ENCODE measurements at regions not wholly inside any gene's neighbourhood (a gene's known extent, or its start where the extent isn't known, plus 50 kb on each side); places are given as distances from the start of the nearest gene placed in this dataset.

- no peak for TF ChIP-seq CREB1 (CRISPR knock-in tag; IDR thresholded peaks at IDR 0.05; ENCODE audit: low read depth)
- no peak for TF ChIP-seq ZNF114 (CRISPR knock-in tag; IDR thresholded peaks at IDR 0.05)
- no peak for TF ChIP-seq POLR2AphosphoS5 (IDR thresholded peaks at IDR 0.05; ENCODE audit: low read depth)
These were observed 716.0 kb downstream of the XPNPEP1 start (continued) for GRCh38 chr10:109207361-109207760.

- H3K4me1 ChIP-seq (ENCODE audit: insufficient read depth) = no peaks in the 10 kb centered on the region
- H3K4me3 Mint-ChIP-seq = no peak overlapping the region
- no peak overlapping the region for H3K27ac Mint-ChIP-seq
- DNase-seq (ENCODE audit: low spot score) (no peak), ATAC-seq (no peak)
- peaks cover 1% of the 10 kb centered on the region for H3K27me3 Mint-ChIP-seq (ENCODE audit: insufficient read depth, low read depth, poor library complexity)
- H3K4me1 Mint-ChIP-seq = no peaks in the 10 kb centered on the region
- no peaks in the 10 kb centered on the region for H3K9me2 ChIP-seq (ENCODE audit: insufficient read depth)
- H2AFZ ChIP-seq = no peak overlapping the region
- no peak overlapping the region for H3K4me3 ChIP-seq
- no peaks in the 10 kb centered on the region for H3F3A ChIP-seq (replicated peaks; ENCODE audit: low read depth)
- H3K79me2 ChIP-seq (replicated peaks; ENCODE audit: insufficient read depth) = no peaks in the 10 kb centered on the region
- H3K9me3 Mint-ChIP-seq = no peaks in the 10 kb centered on the region
- no peaks in the 10 kb centered on the region for H3K27me3 ChIP-seq (ENCODE audit: insufficient read depth)
- no peak overlapping the region for H3K27ac ChIP-seq (ENCODE audit: low read depth)
- H3K36me3 Mint-ChIP-seq (ENCODE audit: low read depth) = no peaks in the 10 kb centered on the region
- TF ChIP-seq ZNF114 (CRISPR knock-in tag; IDR thresholded peaks at IDR 0.05) (no peak), CTCF (conservative IDR thresholded peaks at IDR 0.05; ENCODE audit: low read depth in 2 of 2) (no peak), ETS1 (IDR thresholded peaks at IDR 0.05) (no peak), REST (IDR thresholded peaks at IDR 0.05; ENCODE audit: unreplicated experiment) (no peak), STAT1 (IDR thresholded peaks at IDR 0.05; ENCODE audit: unreplicated experiment) (no peak), ZNF462 (CRISPR knock-in tag; IDR thresholded peaks at IDR 0.05) (no peak), ZNF331 (CRISPR knock-in tag; IDR thresholded peaks at IDR 0.05; ENCODE audit: low read depth) (no peak), CREB1 (CRISPR knock-in tag; IDR thresholded peaks at IDR 0.05; ENCODE audit: low read depth) (no peak), EZH2 (IDR thresholded peaks at IDR 0.05; ENCODE audit: low read depth, unreplicated experiment) (no peak), NANOG (IDR thresholded peaks at IDR 0.05; ENCODE audit: borderline replicate concordance) (no peak), POLR2AphosphoS5 (IDR thresholded peaks at IDR 0.05; ENCODE audit: low read depth) (no peak), EZH2phosphoT487 (IDR thresholded peaks at IDR 0.05; ENCODE audit: unreplicated experiment) (no peak)
- no peaks in the 10 kb centered on the region for H3K36me3 ChIP-seq (ENCODE audit: insufficient read depth)
- no peaks in the 10 kb centered on the region for H4K20me1 ChIP-seq (replicated peaks; ENCODE audit: insufficient read depth)
- H3K4me2 ChIP-seq = no peak overlapping the region
These were observed 717.3 kb downstream of the XPNPEP1 start for GRCh38 chr10:109205929-109206585.

All from GM23338 (cell line).